PFSK-1 (cell line): ENCODE measurements at regions not wholly inside any gene's neighbourhood (a gene's known extent, or its start where the extent isn't known, plus 50 kb on each side); places are given as distances from the start of the nearest gene placed in this dataset.

Source experiments
- FOXP2 ChIP-seq: optimal IDR thresholded peaks from 2 replicates; pipeline ENCODE3; 2011; ENCODE audit warnings: borderline replicate concordance, control low read depth, inconsistent platforms; ENCODE audit not compliant: insufficient read depth; ENCODE audit errors: extremely low read length, extremely low read depth
- POLR2AphosphoS5 ChIP-seq: IDR thresholded peaks from 2 replicates; pipeline ENCODE4 v1.6.1; 2012; ENCODE audit warnings: low read depth, mild to moderate bottlenecking, control low read depth, low read length, moderate library complexity
- SIN3A ChIP-seq: IDR thresholded peaks from 2 replicates; pipeline ENCODE4 v1.6.1; 2012; ENCODE audit warnings: mild to moderate bottlenecking, low read length, moderate library complexity, borderline replicate concordance; ENCODE audit not compliant: insufficient read depth
- TAF1 ChIP-seq: IDR thresholded peaks from 2 replicates; pipeline ENCODE4 v1.6.1; 2012; ENCODE audit warnings: low read length, control low read depth, borderline replicate concordance; ENCODE audit not compliant: insufficient read depth
- TF ChIP-seq, protein P1 (sequence below), 2 experiments: IDR thresholded peaks; 2 replicates each; pipeline versions ENCODE4 v1.6.1 to v1.8.0; 2011 to 2012; ENCODE audit warnings: low read depth in 2 of 2, low read length in 2 of 2, control low read depth in 1 of 2, inconsistent platforms in 1 of 2, mild to moderate bottlenecking in 1 of 2, moderate library complexity in 1 of 2; ENCODE audit not compliant: insufficient read depth in 1 of 2

DNA sequence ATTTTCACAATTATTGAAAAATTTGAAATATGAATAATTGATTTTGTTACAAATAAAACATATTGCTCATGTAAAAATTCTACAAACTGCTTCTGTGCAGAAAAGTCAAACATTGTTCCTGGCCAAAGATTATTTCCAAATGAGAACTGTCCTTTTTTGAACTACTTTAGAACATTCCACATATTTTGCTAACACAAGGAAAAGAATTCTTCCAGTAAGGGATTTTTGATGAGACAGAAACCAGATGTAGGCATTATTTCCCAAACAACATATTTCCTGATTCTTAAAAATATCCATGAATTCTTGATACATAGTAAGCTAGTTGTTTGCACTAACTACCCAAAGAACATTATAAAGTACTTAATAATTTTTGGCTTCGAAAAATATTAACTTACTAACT lies 715.2 kb downstream of the CCDC85A start:
- TF ChIP-seq, protein P1, sequence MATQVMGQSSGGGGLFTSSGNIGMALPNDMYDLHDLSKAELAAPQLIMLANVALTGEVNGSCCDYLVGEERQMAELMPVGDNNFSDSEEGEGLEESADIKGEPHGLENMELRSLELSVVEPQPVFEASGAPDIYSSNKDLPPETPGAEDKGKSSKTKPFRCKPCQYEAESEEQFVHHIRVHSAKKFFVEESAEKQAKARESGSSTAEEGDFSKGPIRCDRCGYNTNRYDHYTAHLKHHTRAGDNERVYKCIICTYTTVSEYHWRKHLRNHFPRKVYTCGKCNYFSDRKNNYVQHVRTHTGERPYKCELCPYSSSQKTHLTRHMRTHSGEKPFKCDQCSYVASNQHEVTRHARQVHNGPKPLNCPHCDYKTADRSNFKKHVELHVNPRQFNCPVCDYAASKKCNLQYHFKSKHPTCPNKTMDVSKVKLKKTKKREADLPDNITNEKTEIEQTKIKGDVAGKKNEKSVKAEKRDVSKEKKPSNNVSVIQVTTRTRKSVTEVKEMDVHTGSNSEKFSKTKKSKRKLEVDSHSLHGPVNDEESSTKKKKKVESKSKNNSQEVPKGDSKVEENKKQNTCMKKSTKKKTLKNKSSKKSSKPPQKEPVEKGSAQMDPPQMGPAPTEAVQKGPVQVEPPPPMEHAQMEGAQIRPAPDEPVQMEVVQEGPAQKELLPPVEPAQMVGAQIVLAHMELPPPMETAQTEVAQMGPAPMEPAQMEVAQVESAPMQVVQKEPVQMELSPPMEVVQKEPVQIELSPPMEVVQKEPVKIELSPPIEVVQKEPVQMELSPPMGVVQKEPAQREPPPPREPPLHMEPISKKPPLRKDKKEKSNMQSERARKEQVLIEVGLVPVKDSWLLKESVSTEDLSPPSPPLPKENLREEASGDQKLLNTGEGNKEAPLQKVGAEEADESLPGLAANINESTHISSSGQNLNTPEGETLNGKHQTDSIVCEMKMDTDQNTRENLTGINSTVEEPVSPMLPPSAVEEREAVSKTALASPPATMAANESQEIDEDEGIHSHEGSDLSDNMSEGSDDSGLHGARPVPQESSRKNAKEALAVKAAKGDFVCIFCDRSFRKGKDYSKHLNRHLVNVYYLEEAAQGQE (IDR thresholded peaks at IDR 0.05; ENCODE audit: insufficient read depth in 1 of 2, low read depth in 2 of 2, low read length in 2 of 2) = no peak
- TF ChIP-seq POLR2AphosphoS5 (no peak), TAF1 (no peak), SIN3A (no peak), FOXP2 (no peak)

DNA sequence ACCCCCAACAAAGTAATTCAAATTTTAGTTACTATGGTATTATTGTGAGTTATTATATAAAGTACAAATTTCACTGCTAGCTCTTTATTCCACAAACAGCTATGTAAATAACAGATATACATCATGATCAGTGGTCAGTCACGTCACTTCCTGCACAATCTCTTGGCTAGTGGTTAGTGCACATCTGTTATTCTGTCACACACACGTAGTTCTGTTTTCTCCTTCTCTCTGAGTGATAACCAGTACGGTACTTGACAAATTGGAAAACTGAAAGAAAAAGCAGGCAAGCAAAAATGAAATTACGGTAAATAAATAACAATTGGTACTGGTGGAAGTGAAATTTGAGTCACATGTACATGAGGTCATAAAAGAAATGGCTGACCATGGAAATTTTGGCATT lies 728.7 kb downstream of the CCDC85A start:
- TF ChIP-seq SIN3A (no peak), FOXP2 (no peak)

DNA sequence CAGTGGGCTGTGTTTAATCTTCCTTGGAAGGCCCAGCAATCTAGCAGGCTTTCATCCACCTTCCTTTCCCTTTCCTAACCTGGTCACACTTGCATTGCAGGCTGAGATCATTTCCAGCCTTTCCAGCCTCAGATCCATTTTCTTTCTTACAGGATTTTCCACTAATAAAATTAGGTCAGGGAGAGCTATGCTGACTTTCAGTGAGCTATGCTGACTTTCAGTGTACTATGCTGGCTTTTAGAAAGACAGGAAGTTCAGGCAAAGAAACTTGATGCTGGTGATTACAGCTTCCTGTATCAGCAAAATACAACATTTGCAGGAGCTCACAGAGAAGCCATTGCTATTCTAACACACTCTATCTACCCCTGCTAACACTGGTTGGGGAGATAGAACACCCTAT lies 735.0 kb downstream of the CCDC85A start:
- TF ChIP-seq SIN3A (no peak), POLR2AphosphoS5 (no peak), TAF1 (no peak), FOXP2 (no peak)
- TF ChIP-seq, protein P1 (IDR thresholded peaks at IDR 0.05; ENCODE audit: insufficient read depth in 1 of 2, low read depth in 2 of 2, low read length in 2 of 2) = no peak

DNA sequence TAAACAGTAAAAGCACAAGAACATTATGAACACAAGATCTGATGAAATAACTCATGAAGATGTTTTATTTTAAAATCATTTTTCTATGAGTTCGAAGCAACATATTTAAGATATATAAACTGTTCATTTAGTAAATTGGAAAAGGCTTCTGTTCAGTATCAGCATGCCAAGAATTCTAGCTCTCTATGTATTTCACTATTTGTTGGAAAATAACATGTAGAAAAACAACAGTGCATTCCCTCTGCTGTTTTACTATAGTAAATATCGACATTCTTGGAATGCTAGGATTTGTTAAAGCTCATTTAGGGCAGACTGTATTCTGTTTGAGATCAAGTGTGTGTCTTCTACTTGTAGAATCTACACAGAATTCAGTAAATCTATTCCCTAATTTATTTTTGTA lies 750.2 kb downstream of the CCDC85A start:
- TF ChIP-seq FOXP2 (no peak), POLR2AphosphoS5 (no peak), TAF1 (no peak), SIN3A (no peak)
- TF ChIP-seq, protein P1 (IDR thresholded peaks at IDR 0.05; ENCODE audit: insufficient read depth in 1 of 2, low read depth in 2 of 2, low read length in 2 of 2) = no peak

DNA sequence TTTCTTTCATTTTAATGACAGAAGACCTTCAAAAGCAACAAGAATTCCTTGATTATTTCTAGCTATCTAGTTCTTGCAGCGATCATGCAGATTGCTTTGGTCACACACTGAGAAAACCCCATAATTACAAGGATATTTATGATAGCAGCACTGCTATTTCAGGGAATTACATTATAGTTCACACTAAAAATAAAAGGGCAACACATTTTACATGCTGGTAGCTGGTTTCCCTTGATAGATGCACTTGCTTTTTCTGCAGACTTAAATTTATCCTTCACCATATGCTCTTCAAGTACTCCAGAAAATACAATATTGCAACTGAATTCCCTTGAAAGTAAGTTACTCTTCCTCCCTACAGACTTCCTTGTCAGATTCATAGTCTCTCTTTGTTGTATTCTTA lies 751.1 kb downstream of the CCDC85A start:
- TF ChIP-seq POLR2AphosphoS5 (no peak), SIN3A (no peak), TAF1 (no peak), FOXP2 (no peak)
- TF ChIP-seq, protein P1 (IDR thresholded peaks at IDR 0.05; ENCODE audit: insufficient read depth in 1 of 2, low read depth in 2 of 2, low read length in 2 of 2) = no peak
